WTC11 (cell line): ENCODE measurements at regions not wholly inside any gene's neighbourhood (a gene's known extent, or its start where the extent isn't known, plus 50 kb on each side); places are given as distances from the start of the nearest gene placed in this dataset.

Experiments
- ATAC-seq: fragments of 200-7000 bp; cut with Tn5 transposase; 2 replicates; pipeline ENCODE4 v1.10.0; 2021; ENCODE audit warnings: mild to moderate bottlenecking, moderate library complexity
- CTCF ChIA-PET: fragments of 300-600 bp; sonication (Branson Sonifier 250); formaldehyde crosslinking; loops from one replicate; lab custom pipeline; 2021; ENCODE audit warnings: antibody characterized with exemption; lab: Charles Lee
- POLR2A ChIA-PET: fragments of 350-600 bp; sonication (Branson Sonifier 250); formaldehyde crosslinking; loops from one replicate; lab custom pipeline; 2021; ENCODE audit warnings: antibody characterized with exemption; lab: Charles Lee
- DNase-seq: peaks from one replicate; pipeline ENCODE4 v3.0.0; 2021; ENCODE audit warnings: low spot score
- H3K27ac Mint-ChIP-seq: 2 replicates; pipeline ENCODE4 v1.8.0; 2021; ENCODE audit warnings: mixed read lengths
- H3K27me3 Mint-ChIP-seq: 2 replicates; pipeline ENCODE4 v1.8.0; 2021; ENCODE audit warnings: low read depth, mild to moderate bottlenecking, moderate library complexity, mixed read lengths
- H3K36me3 Mint-ChIP-seq: 2 replicates; pipeline ENCODE4 v1.8.0; 2021; ENCODE audit warnings: mixed read lengths
- H3K4me1 Mint-ChIP-seq: 2 replicates; pipeline ENCODE4 v1.8.0; 2022; ENCODE audit warnings: mixed read lengths
- H3K4me3 Mint-ChIP-seq: 2 replicates; pipeline ENCODE4 v1.8.0; 2021; ENCODE audit warnings: mild to moderate bottlenecking, moderate library complexity, mixed read lengths
- H3K9me3 Mint-ChIP-seq: 2 replicates; pipeline ENCODE4 v1.8.0; 2021; ENCODE audit warnings: mixed read lengths
- CREB1 ChIP-seq: sonication (generic); formaldehyde crosslinking; IDR thresholded peaks from 2 replicates; pipeline ENCODE4 v1.8.0; 2023; ENCODE audit warnings: mild to moderate bottlenecking, missing genetic modification reagents
- ESRRA ChIP-seq: sonication (generic); formaldehyde crosslinking; IDR thresholded peaks from 2 replicates; pipeline ENCODE4 v1.8.1; 2022; ENCODE audit warnings: mild to moderate bottlenecking, missing genetic modification reagents, borderline replicate concordance
- GTF2I ChIP-seq: fragments of 250-450 bp; sonication (Bioruptor Pico); conservative IDR thresholded peaks from 2 replicates; pipeline ENCODE4 v1.4.0; 2021; ENCODE audit warnings: mild to moderate bottlenecking
- NFYB ChIP-seq: sonication (generic); formaldehyde crosslinking; conservative IDR thresholded peaks from 2 replicates; pipeline ENCODE4 v1.8.0; 2022; ENCODE audit warnings: low read depth, missing genetic modification reagents
- OVOL2 ChIP-seq: fragments of 250-450 bp; sonication (Bioruptor Pico); IDR thresholded peaks from 2 replicates; pipeline ENCODE4 v1.9.0; 2021; ENCODE audit warnings: mild to moderate bottlenecking, borderline replicate concordance
- PRRX2 ChIP-seq: fragments of 250-450 bp; sonication (Bioruptor Pico); IDR thresholded peaks from 2 replicates; pipeline ENCODE4 v1.8.0; 2021; ENCODE audit warnings: mild to moderate bottlenecking
- SMAD3 ChIP-seq: sonication (generic); formaldehyde crosslinking; IDR thresholded peaks from 2 replicates; pipeline ENCODE4 v1.8.0; 2022; ENCODE audit warnings: missing genetic modification reagents, mild to moderate bottlenecking, borderline replicate concordance
- TEAD1 ChIP-seq: sonication (generic); formaldehyde crosslinking; IDR thresholded peaks from 2 replicates; pipeline ENCODE4 v1.8.0; 2022; ENCODE audit warnings: mild to moderate bottlenecking, missing genetic modification reagents
- TF ChIP-seq, protein P1 (sequence below): fragments of 250-450 bp; sonication (Bioruptor Pico); IDR thresholded peaks from 2 replicates; pipeline ENCODE4 v1.9.0; 2021; ENCODE audit warnings: mild to moderate bottlenecking
- TF ChIP-seq, protein P2 (sequence below): sonication (generic); formaldehyde crosslinking; IDR thresholded peaks from 2 replicates; pipeline ENCODE4 v1.8.1; 2022; ENCODE audit warnings: missing genetic modification reagents, borderline replicate concordance
- TF ChIP-seq, protein P3 (sequence below): sonication (generic); formaldehyde crosslinking; IDR thresholded peaks from 2 replicates; pipeline ENCODE4 v1.8.1; 2022; ENCODE audit warnings: mild to moderate bottlenecking, missing genetic modification reagents, moderate library complexity, borderline replicate concordance
- TF ChIP-seq, protein P4 (sequence below): fragments of 250-450 bp; sonication (Bioruptor Pico); IDR thresholded peaks from 2 replicates; pipeline ENCODE4 v2.1.2; 2022; ENCODE audit warnings: mild to moderate bottlenecking, moderate library complexity
- TF ChIP-seq, protein P5 (sequence below): sonication (generic); formaldehyde crosslinking; IDR thresholded peaks from 2 replicates; pipeline ENCODE4 v1.8.0; 2022; ENCODE audit warnings: mild to moderate bottlenecking, missing genetic modification reagents
- TF ChIP-seq, protein P6 (sequence below): sonication (generic); formaldehyde crosslinking; IDR thresholded peaks from 2 replicates; pipeline ENCODE4 v1.8.1; 2023; ENCODE audit warnings: mild to moderate bottlenecking, missing genetic modification reagents, moderate library complexity
- TF ChIP-seq, protein P7 (sequence below): sonication (generic); formaldehyde crosslinking; IDR thresholded peaks from 2 replicates; pipeline ENCODE4 v1.8.1; 2022; ENCODE audit warnings: low read depth, mild to moderate bottlenecking, moderate library complexity, missing genetic modification reagents, borderline replicate concordance

DNA sequence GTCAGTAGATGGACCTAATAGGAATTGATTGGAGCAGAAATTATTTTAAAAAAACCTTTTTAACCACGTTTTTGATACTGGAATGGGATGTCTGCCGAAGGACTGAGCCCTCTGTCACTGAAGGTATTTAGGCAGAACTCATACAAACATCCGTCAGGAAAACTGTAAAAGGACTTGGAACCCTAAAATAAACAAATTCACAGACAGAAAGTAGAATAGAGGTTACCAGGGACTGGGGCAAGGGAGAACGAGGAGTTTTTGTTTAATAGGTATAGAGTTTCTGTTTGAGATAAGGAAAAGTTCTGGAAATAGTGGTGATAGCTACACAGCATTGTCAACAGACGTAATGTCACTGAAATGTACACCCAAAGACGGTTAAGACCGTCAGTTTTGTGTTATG, 105.5 kb downstream of the BCOR start (continued):
- TF ChIP-seq, protein P1, sequence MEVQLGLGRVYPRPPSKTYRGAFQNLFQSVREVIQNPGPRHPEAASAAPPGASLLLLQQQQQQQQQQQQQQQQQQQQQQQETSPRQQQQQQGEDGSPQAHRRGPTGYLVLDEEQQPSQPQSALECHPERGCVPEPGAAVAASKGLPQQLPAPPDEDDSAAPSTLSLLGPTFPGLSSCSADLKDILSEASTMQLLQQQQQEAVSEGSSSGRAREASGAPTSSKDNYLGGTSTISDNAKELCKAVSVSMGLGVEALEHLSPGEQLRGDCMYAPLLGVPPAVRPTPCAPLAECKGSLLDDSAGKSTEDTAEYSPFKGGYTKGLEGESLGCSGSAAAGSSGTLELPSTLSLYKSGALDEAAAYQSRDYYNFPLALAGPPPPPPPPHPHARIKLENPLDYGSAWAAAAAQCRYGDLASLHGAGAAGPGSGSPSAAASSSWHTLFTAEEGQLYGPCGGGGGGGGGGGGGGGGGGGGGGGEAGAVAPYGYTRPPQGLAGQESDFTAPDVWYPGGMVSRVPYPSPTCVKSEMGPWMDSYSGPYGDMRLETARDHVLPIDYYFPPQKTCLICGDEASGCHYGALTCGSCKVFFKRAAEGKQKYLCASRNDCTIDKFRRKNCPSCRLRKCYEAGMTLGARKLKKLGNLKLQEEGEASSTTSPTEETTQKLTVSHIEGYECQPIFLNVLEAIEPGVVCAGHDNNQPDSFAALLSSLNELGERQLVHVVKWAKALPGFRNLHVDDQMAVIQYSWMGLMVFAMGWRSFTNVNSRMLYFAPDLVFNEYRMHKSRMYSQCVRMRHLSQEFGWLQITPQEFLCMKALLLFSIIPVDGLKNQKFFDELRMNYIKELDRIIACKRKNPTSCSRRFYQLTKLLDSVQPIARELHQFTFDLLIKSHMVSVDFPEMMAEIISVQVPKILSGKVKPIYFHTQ (CRISPR knock-in tag) = no peak
- TF ChIP-seq, protein P2, sequence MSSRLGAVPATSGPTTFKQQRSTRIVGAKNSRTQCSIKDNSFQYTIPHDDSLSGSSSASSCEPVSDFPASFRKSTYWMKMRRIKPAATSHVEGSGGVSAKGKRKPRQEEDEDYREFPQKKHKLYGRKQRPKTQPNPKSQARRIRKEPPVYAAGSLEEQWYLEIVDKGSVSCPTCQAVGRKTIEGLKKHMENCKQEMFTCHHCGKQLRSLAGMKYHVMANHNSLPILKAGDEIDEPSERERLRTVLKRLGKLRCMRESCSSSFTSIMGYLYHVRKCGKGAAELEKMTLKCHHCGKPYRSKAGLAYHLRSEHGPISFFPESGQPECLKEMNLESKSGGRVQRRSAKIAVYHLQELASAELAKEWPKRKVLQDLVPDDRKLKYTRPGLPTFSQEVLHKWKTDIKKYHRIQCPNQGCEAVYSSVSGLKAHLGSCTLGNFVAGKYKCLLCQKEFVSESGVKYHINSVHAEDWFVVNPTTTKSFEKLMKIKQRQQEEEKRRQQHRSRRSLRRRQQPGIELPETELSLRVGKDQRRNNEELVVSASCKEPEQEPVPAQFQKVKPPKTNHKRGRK (CRISPR knock-in tag) = no peak
- TF ChIP-seq, protein P3, sequence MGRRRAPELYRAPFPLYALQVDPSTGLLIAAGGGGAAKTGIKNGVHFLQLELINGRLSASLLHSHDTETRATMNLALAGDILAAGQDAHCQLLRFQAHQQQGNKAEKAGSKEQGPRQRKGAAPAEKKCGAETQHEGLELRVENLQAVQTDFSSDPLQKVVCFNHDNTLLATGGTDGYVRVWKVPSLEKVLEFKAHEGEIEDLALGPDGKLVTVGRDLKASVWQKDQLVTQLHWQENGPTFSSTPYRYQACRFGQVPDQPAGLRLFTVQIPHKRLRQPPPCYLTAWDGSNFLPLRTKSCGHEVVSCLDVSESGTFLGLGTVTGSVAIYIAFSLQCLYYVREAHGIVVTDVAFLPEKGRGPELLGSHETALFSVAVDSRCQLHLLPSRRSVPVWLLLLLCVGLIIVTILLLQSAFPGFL (CRISPR knock-in tag) = no peak
- TF ChIP-seq, protein P4, sequence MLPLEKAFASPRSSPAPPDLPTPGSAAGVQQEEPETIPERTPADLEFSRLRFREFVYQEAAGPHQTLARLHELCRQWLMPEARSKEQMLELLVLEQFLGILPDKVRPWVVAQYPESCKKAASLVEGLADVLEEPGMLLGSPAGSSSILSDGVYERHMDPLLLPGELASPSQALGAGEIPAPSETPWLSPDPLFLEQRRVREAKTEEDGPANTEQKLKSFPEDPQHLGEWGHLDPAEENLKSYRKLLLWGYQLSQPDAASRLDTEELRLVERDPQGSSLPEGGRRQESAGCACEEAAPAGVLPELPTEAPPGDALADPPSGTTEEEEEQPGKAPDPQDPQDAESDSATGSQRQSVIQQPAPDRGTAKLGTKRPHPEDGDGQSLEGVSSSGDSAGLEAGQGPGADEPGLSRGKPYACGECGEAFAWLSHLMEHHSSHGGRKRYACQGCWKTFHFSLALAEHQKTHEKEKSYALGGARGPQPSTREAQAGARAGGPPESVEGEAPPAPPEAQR (CRISPR knock-in tag) = no peak
- TF ChIP-seq, protein P5, sequence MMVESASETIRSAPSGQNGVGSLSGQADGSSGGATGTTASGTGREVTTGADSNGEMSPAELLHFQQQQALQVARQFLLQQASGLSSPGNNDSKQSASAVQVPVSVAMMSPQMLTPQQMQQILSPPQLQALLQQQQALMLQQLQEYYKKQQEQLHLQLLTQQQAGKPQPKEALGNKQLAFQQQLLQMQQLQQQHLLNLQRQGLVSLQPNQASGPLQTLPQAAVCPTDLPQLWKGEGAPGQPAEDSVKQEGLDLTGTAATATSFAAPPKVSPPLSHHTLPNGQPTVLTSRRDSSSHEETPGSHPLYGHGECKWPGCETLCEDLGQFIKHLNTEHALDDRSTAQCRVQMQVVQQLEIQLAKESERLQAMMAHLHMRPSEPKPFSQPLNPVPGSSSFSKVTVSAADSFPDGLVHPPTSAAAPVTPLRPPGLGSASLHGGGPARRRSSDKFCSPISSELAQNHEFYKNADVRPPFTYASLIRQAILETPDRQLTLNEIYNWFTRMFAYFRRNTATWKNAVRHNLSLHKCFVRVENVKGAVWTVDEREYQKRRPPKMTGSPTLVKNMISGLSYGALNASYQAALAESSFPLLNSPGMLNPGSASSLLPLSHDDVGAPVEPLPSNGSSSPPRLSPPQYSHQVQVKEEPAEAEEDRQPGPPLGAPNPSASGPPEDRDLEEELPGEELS (CRISPR knock-in tag) = no peak

DNA sequence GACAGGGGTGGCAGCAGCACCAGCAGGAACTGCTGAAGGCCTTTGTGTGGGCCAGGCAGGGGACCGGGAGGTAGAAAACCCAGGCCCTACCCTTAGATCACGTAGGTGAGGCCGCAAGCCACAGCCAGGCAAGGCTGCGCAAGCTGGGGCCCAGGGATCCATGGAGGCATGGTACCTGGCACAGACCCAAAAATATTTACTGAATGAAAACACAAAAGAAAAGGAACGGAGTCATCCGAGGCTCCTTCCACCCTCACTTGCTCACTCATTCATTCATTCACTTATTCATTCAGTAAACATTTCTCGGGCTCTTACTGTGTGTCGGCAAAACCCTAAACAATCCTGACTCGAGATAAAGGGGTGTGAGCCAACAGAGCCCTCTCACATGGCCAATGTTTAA, 102.3 kb downstream of the BCOR start:
- Mint-ChIP-seq H3K4me1 (peaks cover 6% of the 10 kb centered on the region; the same call in 1 of the 2 replicates), H3K36me3 (peaks cover 7% of the 10 kb centered on the region), H3K9me3 (no peaks in the 10 kb centered on the region), H3K27ac (no peak overlapping the region), H3K27me3 (no peaks in the 10 kb centered on the region; the same call in 1 of the 2 replicates), H3K4me3 (no peak overlapping the region)
- POLR2A ChIA-PET = no interaction called here
- ATAC-seq (no peak), DNase-seq (no peak)
- CTCF ChIA-PET = no interaction called here
- TF ChIP-seq, protein P6, sequence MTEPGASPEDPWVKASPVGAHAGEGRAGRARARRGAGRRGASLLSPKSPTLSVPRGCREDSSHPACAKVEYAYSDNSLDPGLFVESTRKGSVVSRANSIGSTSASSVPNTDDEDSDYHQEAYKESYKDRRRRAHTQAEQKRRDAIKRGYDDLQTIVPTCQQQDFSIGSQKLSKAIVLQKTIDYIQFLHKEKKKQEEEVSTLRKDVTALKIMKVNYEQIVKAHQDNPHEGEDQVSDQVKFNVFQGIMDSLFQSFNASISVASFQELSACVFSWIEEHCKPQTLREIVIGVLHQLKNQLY (CRISPR knock-in tag) = no peak
- TF ChIP-seq ESRRA = no peak
- TF ChIP-seq GTF2I = no peak
- TF ChIP-seq CREB1 (CRISPR knock-in tag) = no peak
- TF ChIP-seq SMAD3 (CRISPR knock-in tag) = no peak
- no peak for TF ChIP-seq NFYB (CRISPR knock-in tag)
- TF ChIP-seq OVOL2 (CRISPR knock-in tag) = no peak
- TF ChIP-seq TEAD1 (CRISPR knock-in tag) = no peak
- TF ChIP-seq, protein P7, sequence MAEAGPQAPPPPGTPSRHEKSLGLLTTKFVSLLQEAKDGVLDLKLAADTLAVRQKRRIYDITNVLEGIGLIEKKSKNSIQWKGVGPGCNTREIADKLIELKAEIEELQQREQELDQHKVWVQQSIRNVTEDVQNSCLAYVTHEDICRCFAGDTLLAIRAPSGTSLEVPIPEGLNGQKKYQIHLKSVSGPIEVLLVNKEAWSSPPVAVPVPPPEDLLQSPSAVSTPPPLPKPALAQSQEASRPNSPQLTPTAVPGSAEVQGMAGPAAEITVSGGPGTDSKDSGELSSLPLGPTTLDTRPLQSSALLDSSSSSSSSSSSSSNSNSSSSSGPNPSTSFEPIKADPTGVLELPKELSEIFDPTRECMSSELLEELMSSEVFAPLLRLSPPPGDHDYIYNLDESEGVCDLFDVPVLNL (CRISPR knock-in tag) = no peak
- TF ChIP-seq PRRX2 (CRISPR knock-in tag) = no peak
